Gastroesophageal sphincter (tissue), 3 donors: ENCODE measurements at regions not wholly inside any gene's neighbourhood (a gene's known extent, or its start where the extent isn't known, plus 50 kb on each side); places are given as distances from the start of the nearest gene placed in this dataset.

Experiments used
- CTCF ChIP-seq, 4 experiments: fragments of 200-600 bp in 2 of 4; fragments of 450-650 bp in 2 of 4; sonication (generic) in 1 of 4; IDR thresholded peaks; one replicate each; pipeline ENCODE4 v1.5.1; 2017 to 2019; ENCODE audit warnings: antibody characterized with exemption in 4 of 4, mild to moderate bottlenecking in 2 of 4, moderate library complexity in 2 of 4
- POLR2A ChIP-seq, 2 donors: fragments of 450-650 bp; IDR thresholded peaks; one replicate each; pipeline ENCODE4 v1.6.1; 2017; ENCODE audit warnings: antibody characterized with exemption in 2 of 2, mild to moderate bottlenecking in 2 of 2, moderate library complexity in 1 of 2

GRCh38 chr4:138802499-138802898, 213.1 kb upstream of the NOCT start:
- TF ChIP-seq CTCF (IDR thresholded peaks at IDR 0.05) (no peak), POLR2A (IDR thresholded peaks at IDR 0.05) (no peak)
